Testis (tissue), 2 donors: ENCODE measurements at regions not wholly inside any gene's neighbourhood (a gene's known extent, or its start where the extent isn't known, plus 50 kb on each side); places are given as distances from the start of the nearest gene placed in this dataset.

Experiments
- DNase-seq: peaks from one replicate; pipeline ENCODE4 v3.0.0-alpha.2; 2019
- H3K27ac ChIP-seq, 2 donors: fragments of 200-600 bp; sonication (generic); one replicate each; pipeline ENCODE4 v1.5.1; 2019
- H3K27me3 ChIP-seq: fragments of 200-600 bp; sonication (generic); one replicate; pipeline ENCODE4 v1.5.1; 2019
- H3K36me3 ChIP-seq: fragments of 200-600 bp; sonication (generic); one replicate; pipeline ENCODE4 v1.5.1; 2017; ENCODE audit warnings: low read depth; ENCODE audit errors: missing control alignments
- H3K4me1 ChIP-seq: fragments of 200-600 bp; sonication (generic); one replicate; pipeline ENCODE4 v1.5.1; 2019
- H3K4me3 ChIP-seq, 2 donors: fragments of 200-600 bp; sonication (generic); one replicate each; pipeline ENCODE4 v1.5.1; 2017 to 2019
- H3K9me3 ChIP-seq: fragments of 200-600 bp; sonication (generic); one replicate; pipeline ENCODE4 v1.5.1; 2017
- POLR2A ChIP-seq: fragments of 450-650 bp; IDR thresholded peaks from one replicate; pipeline ENCODE4 v1.6.1; 2017; ENCODE audit warnings: antibody characterized with exemption, mild to moderate bottlenecking, moderate library complexity
- WGBS, 2 donors: methylation state at CpG; one replicate each; pipeline ENCODE4 v1.1.5; 2018; 5-methylcytosine and 5-hydroxymethylcytosine counted together
- intact Hi-C: fragments of 100-400 bp; cut with DNase I; formaldehyde crosslinking; loops from one replicate; pipeline ENCODE4 v1.15.1; 2023; ENCODE audit warnings: low total_unique reads
- TF ChIP-seq, protein P1 (sequence below), 3 experiments: fragments of 450-650 bp in 2 of 3; fragments of 200-600 bp in 1 of 3; sonication (generic) in 1 of 3; IDR thresholded peaks; one replicate each; pipeline ENCODE4 v1.5.1; 2016 to 2019; ENCODE audit warnings: antibody characterized with exemption in 3 of 3, mild to moderate bottlenecking in 2 of 3, moderate library complexity in 1 of 3

DNA sequence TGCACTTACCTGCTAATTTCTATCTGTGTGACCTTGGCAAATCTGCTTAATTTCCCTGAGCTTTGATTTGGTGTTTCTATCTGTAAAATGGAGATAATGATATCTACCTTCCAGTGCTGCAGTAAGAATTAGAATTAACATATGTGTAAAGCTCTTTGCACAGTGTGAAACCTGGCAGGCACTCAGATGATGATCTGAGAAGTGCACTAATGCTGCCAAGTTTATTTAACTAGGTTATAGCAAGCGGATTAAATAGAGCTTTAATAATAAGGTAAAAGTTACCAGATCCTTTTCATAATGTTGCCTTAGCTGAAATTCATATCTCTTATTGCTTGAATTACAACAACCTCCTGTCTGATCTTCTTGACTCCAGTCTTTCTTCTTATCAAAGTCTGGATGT is 315.3 kb upstream of the CD180 start:
- TF ChIP-seq POLR2A = no peak
- TF ChIP-seq, protein P1, sequence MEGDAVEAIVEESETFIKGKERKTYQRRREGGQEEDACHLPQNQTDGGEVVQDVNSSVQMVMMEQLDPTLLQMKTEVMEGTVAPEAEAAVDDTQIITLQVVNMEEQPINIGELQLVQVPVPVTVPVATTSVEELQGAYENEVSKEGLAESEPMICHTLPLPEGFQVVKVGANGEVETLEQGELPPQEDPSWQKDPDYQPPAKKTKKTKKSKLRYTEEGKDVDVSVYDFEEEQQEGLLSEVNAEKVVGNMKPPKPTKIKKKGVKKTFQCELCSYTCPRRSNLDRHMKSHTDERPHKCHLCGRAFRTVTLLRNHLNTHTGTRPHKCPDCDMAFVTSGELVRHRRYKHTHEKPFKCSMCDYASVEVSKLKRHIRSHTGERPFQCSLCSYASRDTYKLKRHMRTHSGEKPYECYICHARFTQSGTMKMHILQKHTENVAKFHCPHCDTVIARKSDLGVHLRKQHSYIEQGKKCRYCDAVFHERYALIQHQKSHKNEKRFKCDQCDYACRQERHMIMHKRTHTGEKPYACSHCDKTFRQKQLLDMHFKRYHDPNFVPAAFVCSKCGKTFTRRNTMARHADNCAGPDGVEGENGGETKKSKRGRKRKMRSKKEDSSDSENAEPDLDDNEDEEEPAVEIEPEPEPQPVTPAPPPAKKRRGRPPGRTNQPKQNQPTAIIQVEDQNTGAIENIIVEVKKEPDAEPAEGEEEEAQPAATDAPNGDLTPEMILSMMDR (IDR thresholded peaks at IDR 0.05) = no peak
- no peaks in the 10 kb centered on the region for H3K27me3 ChIP-seq
- intact Hi-C loops = no loop called here
- 78 to 93% methylated on average over 1 of the region's 1 CpG for WGBS, 2 donors
- no peaks in the 10 kb centered on the region for H3K36me3 ChIP-seq
- H3K4me3 ChIP-seq = no peak overlapping the region
- no peaks in the 10 kb centered on the region for H3K9me3 ChIP-seq
- no peak overlapping the region for H3K27ac ChIP-seq
- no peaks in the 10 kb centered on the region for H3K4me1 ChIP-seq
- no peak for DNase-seq

- Histone ChIP-seq H3K27me3 (no peaks in the 10 kb centered on the region), H3K4me1 (no peaks in the 10 kb centered on the region), H3K4me3 (no peak overlapping the region), H3K36me3 (no peaks in the 10 kb centered on the region), H3K9me3 (no peaks in the 10 kb centered on the region), H3K27ac (no peak overlapping the region)
- TF ChIP-seq, protein P1 (IDR thresholded peaks at IDR 0.05) = no peak
- TF ChIP-seq POLR2A = no peak
- DNase-seq = no peak
- intact Hi-C loops = no loop called here
These were observed 313.6 kb upstream of the CD180 start for GRCh38 chr5:67510204-67510603.

DNA sequence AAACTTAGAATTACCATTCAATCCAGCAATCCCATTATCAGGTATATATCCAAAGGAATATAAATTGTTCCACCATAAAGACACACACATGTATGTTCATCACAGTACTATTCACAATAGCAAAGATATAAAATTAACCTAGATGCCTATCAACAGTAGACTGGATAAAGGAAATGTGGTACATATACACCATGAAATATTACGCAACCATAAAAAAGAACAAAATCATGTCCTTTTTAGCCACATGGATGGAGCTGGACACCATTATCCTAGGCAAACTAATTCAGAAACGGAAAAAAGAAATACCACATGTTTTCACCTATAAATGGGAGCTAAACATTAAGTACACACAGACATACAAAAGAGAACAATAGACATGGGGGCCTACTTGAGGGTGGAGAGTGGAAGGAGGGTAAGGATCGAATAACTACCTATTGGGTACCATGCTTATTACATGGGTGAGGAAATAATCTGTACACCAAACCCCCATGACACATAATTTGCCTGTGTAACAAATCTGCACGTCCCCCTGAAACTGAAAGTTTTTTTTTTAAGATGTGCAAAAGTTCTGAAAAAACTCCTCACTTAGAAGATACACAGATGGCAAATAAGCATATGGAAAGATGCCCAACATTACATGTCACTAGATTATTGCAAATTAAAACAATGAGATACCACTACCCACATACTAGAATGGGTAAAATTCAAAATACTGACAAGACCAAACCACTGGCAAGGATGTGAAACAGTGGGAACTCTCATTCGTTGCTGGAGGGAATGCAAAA is 313.0 kb upstream of the CD180 start:
- intact Hi-C loops = no loop called here
- Histone ChIP-seq H3K9me3 (no peaks in the 10 kb centered on the region), H3K4me1 (no peaks in the 10 kb centered on the region), H3K27me3 (no peaks in the 10 kb centered on the region), H3K4me3 (no peak overlapping the region), H3K27ac (no peak overlapping the region), H3K36me3 (no peaks in the 10 kb centered on the region)
- DNase-seq = no peak
- TF ChIP-seq, protein P1 (IDR thresholded peaks at IDR 0.05) = no peak
- 80 to 82% methylated on average over 5 of the region's 5 CpGs for WGBS, 2 donors

GRCh38 chr5:67506241-67506640 is 309.6 kb upstream of the CD180 start:
- Histone ChIP-seq H3K27me3 (no peaks in the 10 kb centered on the region), H3K4me1 (no peaks in the 10 kb centered on the region), H3K36me3 (no peaks in the 10 kb centered on the region), H3K9me3 (no peaks in the 10 kb centered on the region), H3K27ac (no peak overlapping the region), H3K4me3 (no peak overlapping the region)
- no peak for DNase-seq
- WGBS, 2 donors = 70 to 81% methylated on average over 2 of the region's 2 CpGs
- intact Hi-C loops = no loop called here
- no peak for TF ChIP-seq POLR2A
- TF ChIP-seq, protein P1 (IDR thresholded peaks at IDR 0.05) = no peak

DNA sequence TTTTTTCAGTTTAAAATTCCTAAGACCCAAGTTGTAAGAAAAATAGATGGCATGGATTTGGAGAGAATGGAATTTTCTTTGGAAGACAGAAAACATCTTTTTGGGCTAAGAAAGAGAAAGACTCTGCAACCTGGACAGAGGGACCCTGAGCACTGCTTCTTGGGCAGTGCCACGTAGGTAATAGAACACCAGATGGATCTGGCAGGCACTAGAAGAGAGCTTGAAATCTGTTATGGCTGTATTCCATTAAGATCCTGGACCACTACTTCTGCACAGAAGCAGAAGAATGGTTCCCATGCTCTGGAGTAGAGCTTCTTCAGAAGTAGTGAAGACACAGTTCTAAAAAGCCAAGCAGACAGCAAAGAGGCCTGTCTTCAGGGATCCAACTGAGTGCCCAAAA is 306.4 kb upstream of the CD180 start:
- no peaks in the 10 kb centered on the region for H3K9me3 ChIP-seq
- no peaks in the 10 kb centered on the region for H3K27me3 ChIP-seq
- no peak overlapping the region for H3K27ac ChIP-seq
- DNase-seq = no peak
- intact Hi-C loops = no loop called here
- H3K36me3 ChIP-seq = no peaks in the 10 kb centered on the region
- H3K4me3 ChIP-seq = no peak overlapping the region
- TF ChIP-seq, protein P1 (IDR thresholded peaks at IDR 0.05) = no peak
- TF ChIP-seq POLR2A = no peak
- WGBS, 2 donors = 91 to 100% methylated on average over 1 of the region's 1 CpG
- H3K4me1 ChIP-seq = no peaks in the 10 kb centered on the region
